Adrenal gland (tissue), 9 donors: ENCODE measurements at regions not wholly inside any gene's neighbourhood (a gene's known extent, or its start where the extent isn't known, plus 50 kb on each side); places are given as distances from the start of the nearest gene placed in this dataset.

Experiments
- DNase-seq, 7 donors: peaks; one replicate each; pipeline ENCODE4 v3.0.0-alpha.2; 2019 to 2020
- H3K27ac ChIP-seq, 5 donors: fragments of 200-600 bp; sonication (generic) in 4 of 5; 1 replicate in 3 of 5; 2 replicates in 2 of 5; pipeline versions ENCODE4 v1.5.1 to v1.8.0; 2016 to 2020; ENCODE audit warnings: mild to moderate bottlenecking in 1 of 5
- H3K27me3 ChIP-seq: fragments of 200-600 bp; 2 replicates; pipeline ENCODE4 v1.8.0; 2021
- H3K36me3 ChIP-seq, 2 donors: fragments of 200-600 bp; replicated peaks in 1 of 2; 1 replicate in 1 of 2; 2 replicates in 1 of 2; pipeline versions ENCODE4 v1.5.1 to v1.8.0; 2018 to 2022
- H3K4me1 ChIP-seq, 2 donors: fragments of 200-600 bp; replicated peaks in 1 of 2; 1 replicate in 1 of 2; 2 replicates in 1 of 2; pipeline versions ENCODE4 v1.5.1 to v1.8.0; 2018 to 2021
- H3K4me3 ChIP-seq, 4 donors: fragments of 200-600 bp; sonication (generic) in 3 of 4; one replicate each; pipeline ENCODE4 v1.5.1; 2016 to 2018
- H3K9me3 ChIP-seq, 3 donors: fragments of 200-600 bp; sonication (generic) in 1 of 3; replicated peaks in 1 of 3; 1 replicate in 2 of 3; 2 replicates in 1 of 3; pipeline versions ENCODE4 v1.5.1 to v1.8.0; 2016 to 2021
- POLR2A ChIP-seq, 2 donors: fragments of 450-650 bp; IDR thresholded peaks; one replicate each; pipeline ENCODE4 v1.6.1; 2017; ENCODE audit warnings: antibody characterized with exemption in 2 of 2, mild to moderate bottlenecking in 2 of 2, moderate library complexity in 1 of 2
- whole genome bisulfite sequencing, 4 donors: extraction: QIAGEN DNeasy Blood & Tissue Kit in 2 of 4; methylation state at CpG; one replicate each; pipeline versions ENCODE4 v1.1.5 to v1.1.7; 2013 to 2017; 5-methylcytosine and 5-hydroxymethylcytosine counted together
- intact Hi-C, 2 donors: fragments of 100-400 bp; cut with DNase I; formaldehyde crosslinking; loops; one replicate each; pipeline versions ENCODE4 v1.14.1 to v1.15.0; 2022 to 2023
- TF ChIP-seq, protein P1 (sequence below), 6 experiments: fragments of 450-650 bp in 4 of 6; fragments of 200-600 bp in 2 of 6; sonication (generic) in 1 of 6; IDR thresholded peaks; 1 replicate in 5 of 6; 2 replicates in 1 of 6; pipeline versions ENCODE4 v1.5.1 to v1.8.0; 2016 to 2021; ENCODE audit warnings: antibody characterized with exemption in 6 of 6, mild to moderate bottlenecking in 2 of 6, moderate library complexity in 1 of 6
- donor health status: healthy with polysubstance abuse.
- donor health status: Bipolar disorder and iron deficiency.
- donor health status: DM: yes; HTN: yes; CAD: no.
- donor health status: DM: no; HTN: no; CAD: no.
- donor health status: DM: no; HTN: no; CAD: no.

DNA sequence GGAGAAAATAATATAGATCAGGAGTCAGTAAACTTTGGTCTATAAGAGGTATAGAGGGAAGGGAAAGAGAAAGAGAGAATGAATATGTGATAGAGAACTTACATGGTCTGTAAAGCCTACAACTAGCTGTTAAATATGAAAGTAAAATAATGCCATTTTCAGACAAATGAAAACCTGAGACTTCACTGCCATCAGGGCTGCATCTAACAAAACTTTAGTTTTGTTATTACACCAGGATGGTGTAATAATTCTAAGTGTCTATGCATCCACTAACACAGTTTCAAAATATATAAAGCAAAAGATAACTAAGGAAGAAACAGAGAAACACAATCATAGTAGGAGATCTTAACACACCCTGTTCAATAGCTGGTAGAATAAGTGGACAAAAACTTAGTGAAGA, 217.7 kb downstream of the KLF13 start:
- no peak for TF ChIP-seq POLR2A (IDR thresholded peaks at IDR 0.05)
- TF ChIP-seq, protein P1, sequence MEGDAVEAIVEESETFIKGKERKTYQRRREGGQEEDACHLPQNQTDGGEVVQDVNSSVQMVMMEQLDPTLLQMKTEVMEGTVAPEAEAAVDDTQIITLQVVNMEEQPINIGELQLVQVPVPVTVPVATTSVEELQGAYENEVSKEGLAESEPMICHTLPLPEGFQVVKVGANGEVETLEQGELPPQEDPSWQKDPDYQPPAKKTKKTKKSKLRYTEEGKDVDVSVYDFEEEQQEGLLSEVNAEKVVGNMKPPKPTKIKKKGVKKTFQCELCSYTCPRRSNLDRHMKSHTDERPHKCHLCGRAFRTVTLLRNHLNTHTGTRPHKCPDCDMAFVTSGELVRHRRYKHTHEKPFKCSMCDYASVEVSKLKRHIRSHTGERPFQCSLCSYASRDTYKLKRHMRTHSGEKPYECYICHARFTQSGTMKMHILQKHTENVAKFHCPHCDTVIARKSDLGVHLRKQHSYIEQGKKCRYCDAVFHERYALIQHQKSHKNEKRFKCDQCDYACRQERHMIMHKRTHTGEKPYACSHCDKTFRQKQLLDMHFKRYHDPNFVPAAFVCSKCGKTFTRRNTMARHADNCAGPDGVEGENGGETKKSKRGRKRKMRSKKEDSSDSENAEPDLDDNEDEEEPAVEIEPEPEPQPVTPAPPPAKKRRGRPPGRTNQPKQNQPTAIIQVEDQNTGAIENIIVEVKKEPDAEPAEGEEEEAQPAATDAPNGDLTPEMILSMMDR (IDR thresholded peaks at IDR 0.05): no peak
- Histone ChIP-seq H3K9me3 (no peaks in the 10 kb centered on the region), H3K4me3 (no peak overlapping the region), H3K4me1 (no peaks in the 10 kb centered on the region), H3K36me3 (no peaks in the 10 kb centered on the region), H3K27me3 (no peaks in the 10 kb centered on the region), H3K27ac (no peak overlapping the region)
- intact Hi-C loops: no loop called here
- no peak for DNase-seq

DNA sequence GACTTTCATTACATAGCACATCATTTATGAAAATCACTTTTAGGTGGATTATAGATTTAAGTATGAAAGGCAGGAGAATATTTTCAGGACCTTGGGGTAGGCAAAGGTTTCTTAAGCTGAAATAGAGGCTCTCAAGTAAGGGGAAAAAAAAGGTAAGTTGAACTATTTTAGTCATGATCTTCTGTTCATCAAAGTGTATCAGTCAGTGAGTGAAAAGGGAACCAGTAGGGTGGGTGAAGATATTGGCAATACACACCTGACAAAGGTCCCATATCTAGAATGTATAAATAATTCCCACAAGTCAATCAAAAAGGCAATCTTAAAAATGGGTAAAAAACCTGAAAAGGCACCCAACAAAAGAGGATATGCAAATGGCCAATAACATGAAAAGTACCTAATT, 218.6 kb downstream of the KLF13 start:
- no peak for DNase-seq
- Histone ChIP-seq H3K9me3 (no peaks in the 10 kb centered on the region), H3K4me1 (no peaks in the 10 kb centered on the region), H3K27me3 (no peaks in the 10 kb centered on the region), H3K36me3 (no peaks in the 10 kb centered on the region), H3K4me3 (no peak overlapping the region), H3K27ac (no peak overlapping the region)
- intact Hi-C loops: no loop called here
- TF ChIP-seq, protein P1 (IDR thresholded peaks at IDR 0.05): no peak
- no peak for TF ChIP-seq POLR2A (IDR thresholded peaks at IDR 0.05)

DNA sequence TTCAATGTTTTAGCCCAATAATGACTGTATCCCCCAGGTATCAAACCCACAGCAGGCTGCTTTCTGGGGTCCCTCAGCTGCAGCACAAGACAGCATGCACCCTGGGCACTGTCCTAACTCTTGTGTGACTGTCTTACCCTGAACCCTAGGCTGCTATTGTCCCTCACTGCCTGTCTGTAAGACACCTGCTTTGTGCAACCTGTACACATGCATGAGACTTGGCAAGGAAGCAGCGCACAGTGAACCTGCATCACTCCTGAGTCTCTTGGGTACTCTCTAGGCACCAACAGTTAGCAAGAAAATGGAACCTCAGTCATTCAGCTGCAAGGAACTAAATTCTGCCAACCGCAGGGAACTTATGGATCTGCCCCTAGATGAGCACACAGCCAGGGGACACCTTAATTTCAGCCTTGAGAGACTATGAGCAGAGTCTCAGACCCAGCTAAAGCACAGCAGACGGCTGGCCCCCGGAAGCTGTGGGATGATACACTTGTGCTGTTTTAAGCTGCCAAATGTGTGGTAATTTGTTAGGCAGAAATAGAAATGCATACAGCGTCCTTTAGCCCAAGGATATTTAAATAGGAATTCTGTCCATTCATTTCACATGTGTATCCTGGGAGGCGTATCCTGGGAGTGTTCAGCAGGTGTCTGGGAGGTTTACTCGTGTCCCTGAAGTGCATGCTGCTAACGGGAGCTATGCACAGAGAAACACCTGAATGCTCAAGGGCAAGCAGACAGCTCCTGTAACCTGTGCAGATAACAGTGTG, 223.8 kb downstream of the KLF13 start:
- H3K4me1 ChIP-seq: no peaks in the 10 kb centered on the region
- no peak overlapping the region for H3K27ac ChIP-seq
- WGBS, 4 donors: 77 to 80% (median 80%) methylated on average over 7 to 8 of the region's 8 CpGs
- intact Hi-C loops: no loop called here
- H3K4me3 ChIP-seq: no peak overlapping the region
- H3K9me3 ChIP-seq: no peaks in the 10 kb centered on the region
- H3K36me3 ChIP-seq: no peaks in the 10 kb centered on the region
- TF ChIP-seq, protein P1 (IDR thresholded peaks at IDR 0.05): no peak
- no peak for TF ChIP-seq POLR2A (IDR thresholded peaks at IDR 0.05)
- DNase-seq: no peak
- H3K27me3 ChIP-seq: no peaks in the 10 kb centered on the region

DNA sequence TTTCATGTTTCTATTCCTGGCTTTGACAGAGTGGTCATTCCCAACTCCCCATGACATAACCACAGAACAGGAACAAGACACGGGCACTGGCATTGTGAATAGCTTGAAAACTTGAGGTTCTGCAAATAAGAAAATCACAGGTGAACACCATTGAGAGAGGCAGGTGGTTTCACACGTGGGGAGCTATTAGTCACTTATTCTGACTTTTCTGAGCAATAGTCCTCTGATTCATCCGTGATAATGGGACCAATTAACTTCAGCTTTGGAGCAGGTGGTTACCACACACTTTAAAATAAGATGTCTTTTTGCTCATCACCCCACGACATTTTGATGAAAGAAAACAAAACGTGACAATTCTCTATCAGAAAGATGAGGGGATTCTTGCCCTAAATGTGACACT, 224.7 kb downstream of the KLF13 start:
- DNase-seq: no peak
- Histone ChIP-seq H3K4me3 (no peak overlapping the region), H3K27me3 (no peaks in the 10 kb centered on the region), H3K27ac (no peak overlapping the region), H3K36me3 (no peaks in the 10 kb centered on the region), H3K4me1 (no peaks in the 10 kb centered on the region), H3K9me3 (no peaks in the 10 kb centered on the region)
- 67 to 84% (median 74%) methylated on average over 5 of the region's 5 CpGs for WGBS, 4 donors
- intact Hi-C loops: no loop called here
- TF ChIP-seq POLR2A (IDR thresholded peaks at IDR 0.05): no peak
- TF ChIP-seq, protein P1 (IDR thresholded peaks at IDR 0.05): no peak
